ENCODE measurements at regions not wholly inside any gene's neighbourhood (a gene's known extent, or its start where the extent isn't known, plus 50 kb on each side); places are given as distances from the start of the nearest gene placed in this dataset.

- intact Hi-C loops (cut with micrococcal nuclease; ENCODE audit: unreplicated experiment), result no loop called here
- no peak for TF ChIP-seq EZH2phosphoT487 (IDR thresholded peaks at IDR 0.05; ENCODE audit: borderline replicate concordance, low read depth, low read length)
- TF ChIP-seq, protein P1, sequence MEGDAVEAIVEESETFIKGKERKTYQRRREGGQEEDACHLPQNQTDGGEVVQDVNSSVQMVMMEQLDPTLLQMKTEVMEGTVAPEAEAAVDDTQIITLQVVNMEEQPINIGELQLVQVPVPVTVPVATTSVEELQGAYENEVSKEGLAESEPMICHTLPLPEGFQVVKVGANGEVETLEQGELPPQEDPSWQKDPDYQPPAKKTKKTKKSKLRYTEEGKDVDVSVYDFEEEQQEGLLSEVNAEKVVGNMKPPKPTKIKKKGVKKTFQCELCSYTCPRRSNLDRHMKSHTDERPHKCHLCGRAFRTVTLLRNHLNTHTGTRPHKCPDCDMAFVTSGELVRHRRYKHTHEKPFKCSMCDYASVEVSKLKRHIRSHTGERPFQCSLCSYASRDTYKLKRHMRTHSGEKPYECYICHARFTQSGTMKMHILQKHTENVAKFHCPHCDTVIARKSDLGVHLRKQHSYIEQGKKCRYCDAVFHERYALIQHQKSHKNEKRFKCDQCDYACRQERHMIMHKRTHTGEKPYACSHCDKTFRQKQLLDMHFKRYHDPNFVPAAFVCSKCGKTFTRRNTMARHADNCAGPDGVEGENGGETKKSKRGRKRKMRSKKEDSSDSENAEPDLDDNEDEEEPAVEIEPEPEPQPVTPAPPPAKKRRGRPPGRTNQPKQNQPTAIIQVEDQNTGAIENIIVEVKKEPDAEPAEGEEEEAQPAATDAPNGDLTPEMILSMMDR (conservative IDR thresholded peaks at IDR 0.05; ENCODE audit: low read length), result no peak
- H3K79me2 ChIP-seq (ENCODE audit: insufficient read depth, low read depth, low read length), result no peaks in the 10 kb centered on the region
- no peak overlapping the region for H2AFZ ChIP-seq (ENCODE audit: low read length)
- ChIA-PET POLR2A (interaction anchor here (0.6 kb wide), 3 partner anchors 54 to 149 kb away, joined by 3 to 5 read pairs (median 5); no protein-coding TSS in a partner anchor), CTCF (ENCODE audit: unreplicated experiment) (no interaction called here)
- H3K4me1 ChIP-seq (ENCODE audit: insufficient read depth, low read length, poor library complexity, severe bottlenecking), result no peaks in the 10 kb centered on the region
- no peak overlapping the region for H3K27ac ChIP-seq (ENCODE audit: low read depth, low read length, poor library complexity, severe bottlenecking)
- DNase-seq (ENCODE audit: low spot score), result no peak
- no peaks in the 10 kb centered on the region for H3K9me3 ChIP-seq (ENCODE audit: low read length)
- no TSS peak for BruUV-seq (replicated peaks)
- H4K20me1 ChIP-seq (ENCODE audit: insufficient read depth, low read length), result no peaks in the 10 kb centered on the region
- no peaks in the 10 kb centered on the region for H3K9me2 ChIP-seq (ENCODE audit: insufficient read depth, low read length)
- H3K36me3 ChIP-seq (ENCODE audit: insufficient read depth, low read length), result no peaks in the 10 kb centered on the region
- H3K4me2 ChIP-seq (ENCODE audit: low read length), result no peak overlapping the region
- no peak overlapping the region for H3K4me3 ChIP-seq (ENCODE audit: low read depth, low read length, poor library complexity, severe bottlenecking)
Observed at GRCh38 chr14:58732387-58732786, 94.6 kb downstream of the DACT1 start.

DNA sequence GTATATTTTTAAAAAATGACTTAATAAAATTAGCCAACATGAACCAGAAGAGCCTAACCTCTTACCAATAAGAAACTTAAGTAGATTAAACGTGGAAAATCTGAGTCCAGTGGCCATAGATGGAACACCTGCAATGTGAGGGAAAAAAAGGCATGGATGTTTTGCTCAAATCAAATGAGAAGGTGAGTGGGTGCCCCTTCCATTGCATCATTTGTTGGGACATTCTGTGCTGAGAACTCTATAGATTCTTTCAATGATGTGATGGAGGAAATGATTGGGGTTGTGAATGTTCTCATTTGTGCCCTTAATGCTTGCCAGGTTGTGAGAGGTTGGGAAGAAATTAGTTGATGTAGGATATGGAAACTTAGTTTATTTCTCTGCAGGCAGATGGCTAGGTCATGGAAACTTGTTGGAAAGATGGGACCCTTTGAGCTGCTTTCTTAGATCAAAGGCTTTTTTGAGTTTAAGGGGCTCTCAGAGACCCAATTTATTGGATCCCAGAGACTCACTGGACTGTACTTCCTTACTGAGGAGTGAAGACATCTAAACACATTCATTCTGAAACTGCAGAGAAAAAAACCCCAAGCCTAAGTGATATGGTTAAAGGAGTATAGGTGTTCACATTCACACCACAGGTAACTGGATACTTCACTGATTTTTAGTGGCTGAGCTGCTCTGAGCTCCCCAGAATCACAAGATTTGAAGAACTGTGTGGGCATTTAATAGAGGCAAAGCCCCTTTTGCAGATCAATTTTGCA, 95.9 kb downstream of the DACT1 start:
- H3K27ac ChIP-seq (ENCODE audit: low read depth, low read length, poor library complexity, severe bottlenecking), result no peak overlapping the region

DNA sequence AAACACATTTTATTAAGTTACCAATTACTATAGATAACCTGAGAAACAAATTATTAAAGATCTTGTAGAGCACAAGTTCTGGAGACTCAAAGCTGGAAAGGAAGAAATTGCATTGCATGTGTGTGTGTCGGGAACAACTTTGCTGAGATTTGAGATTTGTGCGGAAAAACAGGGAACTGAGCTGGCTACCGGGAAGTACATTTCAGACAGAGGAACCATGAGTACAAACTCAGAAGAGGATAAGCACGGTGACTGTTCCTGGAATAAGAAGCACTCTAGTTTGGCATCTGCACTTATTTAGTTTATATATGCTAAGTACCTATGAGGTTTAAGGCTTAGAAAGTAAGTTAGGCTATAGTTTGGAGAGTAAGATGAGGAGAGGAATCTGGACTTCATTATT, 97.8 kb downstream of the DACT1 start:
- Histone ChIP-seq H3K4me2 (ENCODE audit: low read length) (no peak overlapping the region), H4K20me1 (ENCODE audit: insufficient read depth, low read length) (no peaks in the 10 kb centered on the region), H3K36me3 (ENCODE audit: insufficient read depth, low read length) (no peaks in the 10 kb centered on the region), H2AFZ (ENCODE audit: low read length) (no peak overlapping the region), H3K27ac (ENCODE audit: low read depth, low read length, poor library complexity, severe bottlenecking) (no peak overlapping the region), H3K4me1 (ENCODE audit: insufficient read depth, low read length, poor library complexity, severe bottlenecking) (no peaks in the 10 kb centered on the region), H3K9me3 (ENCODE audit: low read length) (no peaks in the 10 kb centered on the region), H3K79me2 (ENCODE audit: insufficient read depth, low read depth, low read length) (no peaks in the 10 kb centered on the region), H3K9me2 (ENCODE audit: insufficient read depth, low read length) (no peaks in the 10 kb centered on the region), H3K4me3 (ENCODE audit: low read depth, low read length, poor library complexity, severe bottlenecking) (no peak overlapping the region)
- POLR2A ChIA-PET, result no interaction called here
- DNase-seq (ENCODE audit: low spot score), result no peak
- intact Hi-C loops (cut with micrococcal nuclease; ENCODE audit: unreplicated experiment), result no loop called here
- no TSS peak for BruUV-seq (replicated peaks)
- CTCF ChIA-PET (ENCODE audit: unreplicated experiment), result no interaction called here
- TF ChIP-seq, protein P1 (conservative IDR thresholded peaks at IDR 0.05; ENCODE audit: low read length), result no peak
- no peak for TF ChIP-seq EZH2phosphoT487 (IDR thresholded peaks at IDR 0.05; ENCODE audit: borderline replicate concordance, low read depth, low read length)

More for the DNA sequence above, 95.9 kb downstream of the DACT1 start:
- POLR2A ChIA-PET, result no interaction called here
- no TSS peak for BruUV-seq (replicated peaks)
- CTCF ChIA-PET (ENCODE audit: unreplicated experiment), result no interaction called here
- no peak for TF ChIP-seq EZH2phosphoT487 (IDR thresholded peaks at IDR 0.05; ENCODE audit: borderline replicate concordance, low read depth, low read length)
- TF ChIP-seq, protein P1 (conservative IDR thresholded peaks at IDR 0.05; ENCODE audit: low read length), result no peak
- H2AFZ ChIP-seq (ENCODE audit: low read length), result no peak overlapping the region
- no peaks in the 10 kb centered on the region for H3K9me3 ChIP-seq (ENCODE audit: low read length)
- no peaks in the 10 kb centered on the region for H4K20me1 ChIP-seq (ENCODE audit: insufficient read depth, low read length)
- no peaks in the 10 kb centered on the region for H3K36me3 ChIP-seq (ENCODE audit: insufficient read depth, low read length)
- no peak overlapping the region for H3K4me2 ChIP-seq (ENCODE audit: low read length)
- no peak overlapping the region for H3K4me3 ChIP-seq (ENCODE audit: low read depth, low read length, poor library complexity, severe bottlenecking)
- DNase-seq (ENCODE audit: low spot score), result no peak
- intact Hi-C loops (cut with micrococcal nuclease; ENCODE audit: unreplicated experiment), result no loop called here
- no peaks in the 10 kb centered on the region for H3K4me1 ChIP-seq (ENCODE audit: insufficient read depth, low read length, poor library complexity, severe bottlenecking)
- no peaks in the 10 kb centered on the region for H3K79me2 ChIP-seq (ENCODE audit: insufficient read depth, low read depth, low read length)
- H3K9me2 ChIP-seq (ENCODE audit: insufficient read depth, low read length), result no peaks in the 10 kb centered on the region

All from OCI-LY7 (cell line).